HG02678 (cell line): ENCODE measurements at regions not wholly inside any gene's neighbourhood (a gene's known extent, or its start where the extent isn't known, plus 50 kb on each side); places are given as distances from the start of the nearest gene placed in this dataset.

Experiments
- ATAC-seq: cut with Tn5 transposase; IDR thresholded peaks from one replicate; pipeline ENCODE4 v1.9.1; 2021; ENCODE audit warnings: mild to moderate bottlenecking, moderate library complexity; ENCODE audit not compliant: unreplicated experiment

DNA sequence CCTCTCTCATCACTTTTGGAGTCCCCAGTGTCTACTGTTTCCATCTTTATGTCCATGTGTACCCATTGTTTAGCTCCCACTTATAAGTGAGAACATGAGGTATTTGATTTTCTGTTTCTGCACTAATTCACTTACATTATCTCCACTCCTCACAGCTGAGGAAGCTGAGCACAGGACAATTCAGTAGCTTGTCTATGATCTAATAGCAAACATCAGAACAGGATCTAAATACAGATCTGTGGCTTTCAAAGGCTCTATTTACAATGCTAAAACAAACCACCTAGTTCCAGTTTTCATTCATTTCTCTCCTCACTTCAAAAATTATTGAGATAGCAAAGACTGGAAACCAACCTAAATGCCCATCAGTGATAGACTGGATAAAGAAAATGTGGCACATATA, 52.0 kb upstream of the DDX18 start:
- no peak for ATAC-seq

DNA sequence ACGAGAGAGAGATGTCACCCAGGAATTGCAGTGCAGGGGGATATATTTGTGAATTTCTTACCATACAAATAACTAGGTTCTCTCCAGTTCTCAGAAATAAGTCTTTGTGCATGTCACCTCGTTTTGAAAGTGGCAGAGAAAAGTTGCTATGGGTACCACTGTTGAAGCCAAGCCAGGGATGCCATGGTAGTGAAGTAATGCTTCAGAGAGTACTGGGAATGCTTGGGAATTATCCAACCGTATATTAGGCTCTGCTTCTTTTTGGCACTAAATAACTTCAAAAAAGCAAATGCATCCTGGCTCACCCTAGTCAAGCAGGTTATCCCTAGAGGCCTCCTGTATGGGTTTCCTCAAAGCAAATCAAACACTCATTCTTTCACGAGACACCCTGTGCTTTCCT, 50.7 kb upstream of the DDX18 start:
- ATAC-seq = no peak
